Middle frontal gyrus (tissue), 1 donor: ENCODE measurements at regions not wholly inside any gene's neighbourhood (a gene's known extent, or its start where the extent isn't known, plus 50 kb on each side); places are given as distances from the start of the nearest gene placed in this dataset.
"Not testable (repeated sequence)": the region's sequence is repeated elsewhere in the genome, so short reads cannot be mapped to it uniquely, and the experiment has no call there.

Experiments
- DNase-seq: peaks from one replicate; pipeline ENCODE4 v3.0.0-alpha.2; 2015; ENCODE audit warnings: low spot score; ENCODE audit errors: extremely low spot score

- no peak for DNase-seq
Observed at GRCh38 chr7:80294346-80294745, 159.7 kb downstream of the GNAI1 start.

GRCh38 chr7:80292634-80293033 lies 158.0 kb downstream of the GNAI1 start:
- DNase-seq, result not testable (repeated sequence)

- no peak for DNase-seq
Observed at GRCh38 chr7:80288175-80289122, 153.8 kb downstream of the GNAI1 start.

GRCh38 chr7:80287400-80288174 lies 153.0 kb downstream of the GNAI1 start:
- DNase-seq, result no peak

GRCh38 chr7:80286611-80287010 lies 152.0 kb downstream of the GNAI1 start:
- DNase-seq, result no peak

GRCh38 chr7:80284855-80285254 lies 150.2 kb downstream of the GNAI1 start:
- no peak for DNase-seq

- DNase-seq, result no peak
Observed at GRCh38 chr7:80279760-80280159, 145.1 kb downstream of the GNAI1 start.

- DNase-seq, result no peak
Observed at GRCh38 chr7:80278737-80279136, 144.1 kb downstream of the GNAI1 start.

- DNase-seq, result no peak
Observed at GRCh38 chr7:80277434-80278427, 143.1 kb downstream of the GNAI1 start.
